ENCODE measurements at regions not wholly inside any gene's neighbourhood (a gene's known extent, or its start where the extent isn't known, plus 50 kb on each side); places are given as distances from the start of the nearest gene placed in this dataset.

DNA sequence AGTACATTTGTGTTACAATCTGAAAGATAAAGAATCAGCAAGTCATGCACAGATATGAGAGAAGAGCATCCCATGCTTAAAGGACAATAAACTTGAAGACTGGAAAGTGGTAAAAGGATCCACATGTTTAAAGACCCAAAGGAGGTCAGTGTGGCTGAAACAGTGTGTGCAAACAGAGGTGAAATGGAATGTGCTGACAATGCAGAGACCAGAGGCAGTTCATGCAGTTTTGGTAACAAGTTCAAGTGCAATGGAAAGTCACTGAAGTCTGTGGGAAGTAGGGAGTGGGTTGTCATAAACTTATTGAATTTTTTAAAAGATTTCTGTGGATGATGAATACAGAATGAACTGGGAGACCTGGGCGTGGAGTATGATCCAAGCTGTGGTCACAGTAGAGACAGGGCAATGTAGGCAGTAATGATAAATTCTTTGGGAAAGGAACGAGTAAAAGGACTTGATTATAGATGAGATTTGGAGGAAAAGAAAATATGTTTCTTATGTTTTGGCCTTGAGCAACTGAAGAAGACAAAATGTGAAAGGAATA lies 408.0 kb downstream of the HGF start:
- H3K4me3 ChIP-seq, result no peak overlapping the region
- no peak for DNase-seq (ENCODE audit: low spot score)
- TF ChIP-seq, protein P1, sequence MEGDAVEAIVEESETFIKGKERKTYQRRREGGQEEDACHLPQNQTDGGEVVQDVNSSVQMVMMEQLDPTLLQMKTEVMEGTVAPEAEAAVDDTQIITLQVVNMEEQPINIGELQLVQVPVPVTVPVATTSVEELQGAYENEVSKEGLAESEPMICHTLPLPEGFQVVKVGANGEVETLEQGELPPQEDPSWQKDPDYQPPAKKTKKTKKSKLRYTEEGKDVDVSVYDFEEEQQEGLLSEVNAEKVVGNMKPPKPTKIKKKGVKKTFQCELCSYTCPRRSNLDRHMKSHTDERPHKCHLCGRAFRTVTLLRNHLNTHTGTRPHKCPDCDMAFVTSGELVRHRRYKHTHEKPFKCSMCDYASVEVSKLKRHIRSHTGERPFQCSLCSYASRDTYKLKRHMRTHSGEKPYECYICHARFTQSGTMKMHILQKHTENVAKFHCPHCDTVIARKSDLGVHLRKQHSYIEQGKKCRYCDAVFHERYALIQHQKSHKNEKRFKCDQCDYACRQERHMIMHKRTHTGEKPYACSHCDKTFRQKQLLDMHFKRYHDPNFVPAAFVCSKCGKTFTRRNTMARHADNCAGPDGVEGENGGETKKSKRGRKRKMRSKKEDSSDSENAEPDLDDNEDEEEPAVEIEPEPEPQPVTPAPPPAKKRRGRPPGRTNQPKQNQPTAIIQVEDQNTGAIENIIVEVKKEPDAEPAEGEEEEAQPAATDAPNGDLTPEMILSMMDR (IDR thresholded peaks at IDR 0.05), result no peak
- no peak overlapping the region for H3K27ac ChIP-seq

DNA sequence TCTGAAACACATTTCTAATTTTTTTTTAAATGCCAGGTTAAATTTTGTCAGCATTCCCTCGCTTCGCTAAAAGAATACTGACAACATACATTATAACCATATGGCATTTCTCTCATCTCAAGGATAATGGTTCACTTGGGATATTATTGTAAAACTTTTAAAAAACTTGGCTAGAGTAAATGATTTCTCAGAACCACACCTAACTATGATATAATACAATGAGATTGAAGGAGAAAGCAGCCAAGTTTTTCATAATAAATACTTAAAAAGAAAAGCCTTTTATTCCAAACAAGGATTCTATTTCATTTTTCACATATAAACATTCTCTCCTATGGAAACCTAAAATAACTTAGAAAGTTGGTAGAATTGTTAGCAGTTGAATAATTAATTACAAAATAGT lies 413.9 kb downstream of the HGF start:
- H3K4me3 ChIP-seq, result no peak overlapping the region
- H3K27ac ChIP-seq, result no peak overlapping the region
- TF ChIP-seq, protein P1 (IDR thresholded peaks at IDR 0.05), result no peak
- no peak for DNase-seq (ENCODE audit: low spot score)

DNA sequence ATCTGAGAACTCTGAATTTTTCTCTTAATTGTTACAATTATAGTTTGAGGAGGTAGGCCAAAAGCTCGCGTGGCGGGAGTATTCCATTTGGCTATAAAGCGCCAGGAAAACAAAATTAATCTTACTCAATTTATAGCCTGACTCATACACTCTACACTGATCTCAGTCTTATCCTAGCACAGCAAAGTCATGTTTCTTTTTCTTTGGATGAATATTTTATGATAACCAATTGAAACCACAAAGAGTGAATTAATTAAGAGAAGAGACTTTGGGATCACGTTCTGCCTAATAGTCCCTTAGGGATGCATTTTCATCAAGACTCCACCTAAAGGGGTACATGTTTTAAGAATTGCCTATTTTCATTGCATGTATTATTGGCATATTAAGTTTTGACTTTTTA lies 420.8 kb downstream of the HGF start:
- Histone ChIP-seq H3K4me3 (no peak overlapping the region), H3K27ac (no peak overlapping the region)
- TF ChIP-seq, protein P1 (IDR thresholded peaks at IDR 0.05), result no peak
- no peak for DNase-seq (ENCODE audit: low spot score)

DNA sequence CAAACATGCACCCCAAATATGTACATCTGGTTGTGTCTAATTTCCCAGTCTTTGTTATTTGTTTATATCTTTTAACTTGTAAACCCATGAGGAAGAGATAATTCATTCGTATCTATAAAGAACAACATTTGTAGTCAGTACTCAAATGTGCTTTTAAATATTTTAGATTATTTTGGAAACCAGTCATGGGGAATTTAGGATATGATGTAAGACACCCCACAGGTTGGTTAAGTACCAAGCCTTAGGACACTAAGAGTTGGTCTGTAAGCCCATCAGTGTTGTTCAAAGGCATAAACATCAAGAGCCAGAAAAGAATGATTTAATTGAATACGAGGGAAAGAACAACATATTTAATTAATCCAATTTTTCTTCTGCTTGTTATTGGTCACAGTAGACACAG lies 421.1 kb upstream of the SEMA3C start:
- Histone ChIP-seq H3K27ac (no peak overlapping the region), H3K4me3 (no peak overlapping the region)
- no peak for DNase-seq (ENCODE audit: low spot score)
- TF ChIP-seq, protein P1 (IDR thresholded peaks at IDR 0.05), result no peak

DNA sequence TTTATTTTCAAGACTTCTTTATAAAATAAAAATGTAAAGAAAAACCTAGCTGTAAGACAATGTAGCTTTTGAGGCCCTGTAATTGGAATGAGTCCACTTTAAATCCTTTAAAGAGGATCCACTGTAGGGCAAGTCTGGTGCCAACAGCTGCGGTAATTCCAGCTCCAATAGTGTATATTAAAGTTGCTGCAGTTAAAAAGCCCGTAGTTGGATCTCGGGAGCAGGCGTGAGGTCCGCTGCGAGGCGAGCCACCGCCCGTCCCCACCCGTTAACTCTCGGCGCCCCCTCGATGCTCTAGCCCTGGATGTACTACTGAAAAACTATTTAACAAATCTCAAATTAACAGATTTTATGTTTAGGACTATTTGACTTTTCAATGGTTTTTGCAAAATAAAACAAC lies 414.7 kb upstream of the SEMA3C start:
- TF ChIP-seq, protein P1 (IDR thresholded peaks at IDR 0.05), result no peak
- DNase-seq (ENCODE audit: low spot score), result no peak
- Histone ChIP-seq H3K27ac (no peak overlapping the region), H3K4me3 (no peak overlapping the region)

DNA sequence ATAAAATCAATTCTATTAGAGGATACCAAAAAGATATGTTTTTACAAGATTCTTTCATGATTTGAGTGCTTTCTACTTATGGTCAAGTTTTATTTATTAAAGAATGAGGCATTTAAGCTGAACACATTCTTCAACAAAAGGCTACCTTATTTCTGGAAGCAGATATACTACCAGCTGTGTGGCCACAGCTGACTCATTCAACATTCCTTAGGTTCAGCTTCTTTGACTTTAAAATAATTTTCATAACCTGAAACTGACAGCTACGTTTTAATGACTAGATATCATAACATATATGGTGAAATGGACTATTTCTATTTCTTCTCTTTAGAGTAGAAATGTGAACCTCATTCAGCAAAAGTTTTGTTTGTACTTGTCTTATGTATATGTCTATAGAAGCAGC lies 414.2 kb upstream of the SEMA3C start:
- TF ChIP-seq, protein P1 (IDR thresholded peaks at IDR 0.05), result no peak
- H3K4me3 ChIP-seq, result no peak overlapping the region
- no peak for DNase-seq (ENCODE audit: low spot score)
- no peak overlapping the region for H3K27ac ChIP-seq

DNA sequence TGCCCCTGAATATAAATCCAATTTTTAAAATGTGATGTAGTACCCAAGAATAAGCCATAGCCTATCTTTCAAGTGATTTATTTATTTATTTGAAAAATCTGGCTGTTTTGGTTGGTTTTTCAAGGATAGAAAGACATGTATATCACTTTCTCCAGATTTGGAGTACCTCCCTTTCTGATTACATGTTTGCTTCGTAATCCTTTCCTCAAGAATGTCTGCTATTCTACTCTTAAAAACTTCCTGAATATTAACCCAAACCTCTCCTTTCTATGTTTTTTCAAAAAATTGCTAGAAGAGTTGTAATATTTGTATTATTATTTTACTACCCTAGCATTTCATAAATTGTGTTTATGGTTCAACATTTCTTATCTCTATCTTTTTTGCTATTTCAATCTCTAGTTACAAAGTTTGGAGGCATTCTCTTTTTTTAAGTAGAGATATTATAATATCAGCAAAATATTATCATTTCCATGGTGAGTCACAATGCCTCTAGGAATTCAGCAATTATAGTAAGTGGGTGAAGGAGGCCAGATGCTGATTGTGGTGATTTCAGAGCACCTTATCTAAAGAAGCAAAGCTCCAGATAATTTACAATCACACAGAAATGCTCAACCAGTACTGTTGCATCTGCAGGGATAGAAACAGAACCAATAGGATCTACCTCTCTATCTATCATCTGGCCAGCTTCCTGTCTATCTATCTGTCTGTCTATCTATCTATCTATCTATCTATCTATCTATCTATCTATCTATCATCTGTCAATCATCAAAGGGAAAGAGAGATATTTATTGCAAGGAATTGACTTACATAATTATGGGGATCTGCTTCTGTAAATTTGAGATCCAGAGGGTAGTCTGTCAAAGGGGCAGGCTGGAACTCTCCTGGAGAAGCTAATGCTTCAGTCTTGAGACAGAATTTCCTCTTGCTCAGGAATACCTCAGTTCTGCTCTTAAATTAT lies 412.5 kb upstream of the SEMA3C start:
- H3K27ac ChIP-seq, result no peak overlapping the region
- no peak for DNase-seq (ENCODE audit: low spot score)

More for the DNA sequence above, 412.5 kb upstream of the SEMA3C start:
- TF ChIP-seq, protein P1 (IDR thresholded peaks at IDR 0.05), result no peak
- H3K4me3 ChIP-seq, result no peak overlapping the region

Measured in coronary artery (tissue), 2 donors.